Mesodermal cell (in vitro differentiated cells): ENCODE measurements at regions not wholly inside any gene's neighbourhood (a gene's known extent, or its start where the extent isn't known, plus 50 kb on each side); places are given as distances from the start of the nearest gene placed in this dataset.

Experiments used
- H3K27ac ChIP-seq: 2 replicates; pipeline ENCODE4 v1.7.0; 2013; ENCODE audit warnings: mild to moderate bottlenecking, low read depth, low read length, moderate library complexity; ENCODE audit not compliant: severe bottlenecking
- H3K36me3 ChIP-seq: 2 replicates; pipeline ENCODE4 v1.7.1; 2013; ENCODE audit warnings: mild to moderate bottlenecking, low read length, moderate library complexity; ENCODE audit not compliant: control insufficient read depth, insufficient read depth
- H3K4me1 ChIP-seq: one replicate; pipeline ENCODE4 v1.7.1; 2013; ENCODE audit warnings: mild to moderate bottlenecking, low read length; ENCODE audit not compliant: insufficient read depth, control insufficient read depth, poor library complexity, severe bottlenecking
- H3K4me3 ChIP-seq: 2 replicates; pipeline ENCODE4 v1.7.0; 2013; ENCODE audit warnings: low read length, control low read depth, mild to moderate bottlenecking; ENCODE audit not compliant: insufficient read depth, poor library complexity, severe bottlenecking; ENCODE audit errors: extremely low read depth
- H3K9me3 ChIP-seq: 2 replicates; pipeline ENCODE4 v1.7.1; 2013; ENCODE audit warnings: mild to moderate bottlenecking, low read length, moderate library complexity; ENCODE audit not compliant: control insufficient read depth
- WGBS, 2 experiments: methylation state at CpG; one replicate each; pipeline ENCODE4 v1.1.5; 2013; ENCODE audit warnings: missing lambda C conversion rate in 2 of 2; ENCODE audit not compliant: insufficient coverage in 2 of 2; 5-methylcytosine and 5-hydroxymethylcytosine counted together

- WGBS, 2 experiments = 94 to 97% methylated on average over 1 to 2 of the region's 2 CpGs
- H3K9me3 ChIP-seq = no peaks in the 10 kb centered on the region
Measured at GRCh38 chr3:59273976-59274375, 224.2 kb upstream of the CFAP20DC start.

GRCh38 chr3:59271971-59272370 lies 222.1 kb upstream of the CFAP20DC start:
- WGBS, 2 experiments = 83 to 100% methylated on average over 1 to 2 of the region's 2 CpGs
- Histone ChIP-seq H3K9me3 (no peaks in the 10 kb centered on the region), H3K4me3 (no peak overlapping the region)

More at GRCh38 chr3:59273976-59274375, 224.2 kb upstream of the CFAP20DC start:
- no peaks in the 10 kb centered on the region for H3K4me1 ChIP-seq
- H3K4me3 ChIP-seq = no peak overlapping the region
- no peak overlapping the region for H3K27ac ChIP-seq
- no peaks in the 10 kb centered on the region for H3K36me3 ChIP-seq

GRCh38 chr3:59270921-59271320 lies 221.1 kb upstream of the CFAP20DC start:
- H3K9me3 ChIP-seq = no peaks in the 10 kb centered on the region

More at GRCh38 chr3:59271971-59272370, 222.1 kb upstream of the CFAP20DC start:
- Histone ChIP-seq H3K27ac (no peak overlapping the region), H3K4me1 (no peaks in the 10 kb centered on the region), H3K36me3 (no peaks in the 10 kb centered on the region)

GRCh38 chr3:59270209-59270608 lies 220.4 kb upstream of the CFAP20DC start:
- no peaks in the 10 kb centered on the region for H3K9me3 ChIP-seq
- H3K36me3 ChIP-seq = no peaks in the 10 kb centered on the region
- no peak overlapping the region for H3K4me3 ChIP-seq
- no peak overlapping the region for H3K27ac ChIP-seq
- WGBS, 2 experiments = no CpG with 5 or more reads among the region's 2 CpGs
- peaks cover 3% of the 10 kb centered on the region for H3K4me1 ChIP-seq

More at GRCh38 chr3:59270921-59271320, 221.1 kb upstream of the CFAP20DC start:
- no peaks in the 10 kb centered on the region for H3K36me3 ChIP-seq
- H3K27ac ChIP-seq = no peak overlapping the region
- no peak overlapping the region for H3K4me3 ChIP-seq
- WGBS, 2 experiments = 100% methylated on average over 1 to 2 of the region's 4 CpGs
- peaks cover 3% of the 10 kb centered on the region for H3K4me1 ChIP-seq

- Histone ChIP-seq H3K36me3 (no peaks in the 10 kb centered on the region), H3K4me3 (no peak overlapping the region), H3K9me3 (no peaks in the 10 kb centered on the region), H3K4me1 (peaks cover 3% of the 10 kb centered on the region), H3K27ac (no peak overlapping the region)
- WGBS, 2 experiments = 100% methylated on average over 1 of the region's 1 CpG; no CpG with 5 or more reads in 1 of the 2 experiments
Measured at GRCh38 chr3:59268170-59268569, 218.3 kb upstream of the CFAP20DC start.

- Histone ChIP-seq H3K36me3 (no peaks in the 10 kb centered on the region), H3K4me3 (no peak overlapping the region), H3K9me3 (no peaks in the 10 kb centered on the region), H3K4me1 (peaks cover 3% of the 10 kb centered on the region), H3K27ac (no peak overlapping the region)
- 88 to 92% methylated on average over 2 of the region's 2 CpGs for WGBS, 2 experiments
Measured at GRCh38 chr3:59267021-59267420, 217.2 kb upstream of the CFAP20DC start.

- Histone ChIP-seq H3K4me3 (no peak overlapping the region), H3K9me3 (no peaks in the 10 kb centered on the region), H3K36me3 (no peaks in the 10 kb centered on the region), H3K27ac (peak overlapping the region; percentile 59), H3K4me1 (peaks cover 3% of the 10 kb centered on the region)
- 90 to 100% methylated on average over 1 to 2 of the region's 3 CpGs for whole genome bisulfite sequencing, 2 experiments
Measured at GRCh38 chr3:59266551-59266950, 216.7 kb upstream of the CFAP20DC start.

- peaks cover 3% of the 10 kb centered on the region for H3K4me1 ChIP-seq
- 83 to 93% methylated on average over 1 to 2 of the region's 3 CpGs for WGBS, 2 experiments
- no peak overlapping the region for H3K27ac ChIP-seq
- H3K4me3 ChIP-seq = no peak overlapping the region
- no peaks in the 10 kb centered on the region for H3K9me3 ChIP-seq
- no peaks in the 10 kb centered on the region for H3K36me3 ChIP-seq
Measured at GRCh38 chr3:59265566-59265965, 215.7 kb upstream of the CFAP20DC start.

- H3K4me1 ChIP-seq = peaks cover 3% of the 10 kb centered on the region
- H3K36me3 ChIP-seq = no peaks in the 10 kb centered on the region
- 89 to 100% methylated on average over 1 of the region's 2 CpGs for whole genome bisulfite sequencing, 2 experiments
- H3K4me3 ChIP-seq = no peak overlapping the region
- H3K9me3 ChIP-seq = no peaks in the 10 kb centered on the region
- H3K27ac ChIP-seq = no peak overlapping the region
Measured at GRCh38 chr3:59264366-59264765, 214.5 kb upstream of the CFAP20DC start.

- Histone ChIP-seq H3K9me3 (no peaks in the 10 kb centered on the region), H3K4me3 (no peak overlapping the region), H3K36me3 (no peaks in the 10 kb centered on the region), H3K4me1 (peaks cover 3% of the 10 kb centered on the region), H3K27ac (no peak overlapping the region)
- 95 to 100% methylated on average over 2 to 3 of the region's 3 CpGs for WGBS, 2 experiments
Measured at GRCh38 chr3:59263152-59263551, 213.3 kb upstream of the CFAP20DC start.

GRCh38 chr3:59262076-59262498 lies 212.3 kb upstream of the CFAP20DC start:
- Histone ChIP-seq H3K36me3 (no peaks in the 10 kb centered on the region), H3K27ac (no peak overlapping the region)
- no CpG with 5 or more reads among the region's 2 CpGs for whole genome bisulfite sequencing, 2 experiments

More at GRCh38 chr3:59262076-59262498, 212.3 kb upstream of the CFAP20DC start:
- H3K4me1 ChIP-seq = peaks cover 3% of the 10 kb centered on the region
- no peaks in the 10 kb centered on the region for H3K9me3 ChIP-seq
- no peak overlapping the region for H3K4me3 ChIP-seq
